B cell (primary cell): ENCODE measurements at regions not wholly inside any gene's neighbourhood (a gene's known extent, or its start where the extent isn't known, plus 50 kb on each side); places are given as distances from the start of the nearest gene placed in this dataset.
"Not testable (repeated sequence)": the region's sequence is repeated elsewhere in the genome, so short reads cannot be mapped to it uniquely, and the experiment has no call there.

Source experiments
- ATAC-seq: fragments of 200-7000 bp; cut with Tn5 transposase; one replicate; pipeline ENCODE4 v1.10.0; 2021; ENCODE audit warnings: low read depth, mild to moderate bottlenecking, moderate number of reproducible peaks, moderate library complexity
- CTCF ChIA-PET: fragments of 350-600 bp; sonication (Branson Sonifier 250); formaldehyde crosslinking; loops from one replicate; lab custom pipeline; 2021; ENCODE audit warnings: antibody characterized with exemption, inconsistent platforms; lab: Charles Lee
- POLR2A ChIA-PET: fragments of 350-600 bp; sonication (Branson Sonifier 250); formaldehyde crosslinking; loops from one replicate; lab custom pipeline; 2021; ENCODE audit warnings: antibody characterized with exemption; lab: Charles Lee
- DNase-seq: peaks from one replicate; pipeline ENCODE4 v3.0.0; 2013
- H2AFZ ChIP-seq: 2 replicates; pipeline ENCODE4 v1.6.1; 2012; ENCODE audit warnings: mild to moderate bottlenecking, low read depth, low read length; ENCODE audit not compliant: insufficient read depth, poor library complexity, severe bottlenecking
- H3K27ac ChIP-seq, 2 donors: 1 replicate in 1 of 2; 2 replicates in 1 of 2; pipeline ENCODE4 v1.5.1; 2012 to 2013; ENCODE audit warnings: low read length in 2 of 2, mild to moderate bottlenecking in 2 of 2, moderate library complexity in 1 of 2
- H3K27me3 ChIP-seq, 4 experiments: fragments of 200-600 bp in 1 of 4; sonication (generic) in 1 of 4; replicated peaks in 1 of 4; 1 replicate in 2 of 4; 2 replicates in 2 of 4; pipeline versions ENCODE4 v1.6.1 to v1.7.0; 2013 to 2016; ENCODE audit warnings: low read length in 3 of 4, mild to moderate bottlenecking in 2 of 4, mixed read lengths in 1 of 4, moderate library complexity in 1 of 4; ENCODE audit not compliant: insufficient read depth in 4 of 4, control insufficient read depth in 3 of 4; ENCODE audit errors: control extremely low read depth in 1 of 4
- H3K36me3 ChIP-seq, 2 experiments: replicated peaks in 1 of 2; 1 replicate in 1 of 2; 2 replicates in 1 of 2; pipeline versions ENCODE4 v1.6.1 to v1.7.1; 2013; ENCODE audit warnings: low read length in 1 of 2; ENCODE audit not compliant: insufficient read depth in 2 of 2, control insufficient read depth in 1 of 2; ENCODE audit errors: control extremely low read depth in 1 of 2, extremely low read depth in 1 of 2
- H3K4me1 ChIP-seq, 2 donors: fragments of 200-600 bp in 1 of 2; sonication (generic) in 1 of 2; 1 replicate in 1 of 2; 2 replicates in 1 of 2; pipeline versions ENCODE4 v1.5.1 to v1.6.1; 2013 to 2017; ENCODE audit warnings: low read length in 2 of 2; ENCODE audit not compliant: control insufficient read depth in 2 of 2, insufficient read depth in 2 of 2
- H3K4me2 ChIP-seq: replicated peaks from 2 replicates; pipeline ENCODE3; 2012; ENCODE audit warnings: mild to moderate bottlenecking, low read depth, low read length; ENCODE audit not compliant: poor library complexity, severe bottlenecking
- H3K4me3 ChIP-seq, 5 experiments: fragments of 200-600 bp in 1 of 5; sonication (generic) in 1 of 5; 1 replicate in 3 of 5; 2 replicates in 2 of 5; pipeline versions ENCODE4 v1.5.1 to v1.7.0; 2011 to 2016; ENCODE audit warnings: low read length in 4 of 5, mild to moderate bottlenecking in 4 of 5, low read depth in 2 of 5, control low read depth in 1 of 5, moderate library complexity in 1 of 5; ENCODE audit not compliant: insufficient read depth in 1 of 5; ENCODE audit errors: control extremely low read depth in 1 of 5, extremely low read depth in 1 of 5
- H3K79me2 ChIP-seq: fragments of 200-600 bp; sonication (generic); one replicate; pipeline ENCODE4 v1.6.0; 2016; ENCODE audit warnings: low read length; ENCODE audit not compliant: control insufficient read depth, insufficient read depth
- H3K9ac ChIP-seq: fragments of 200-600 bp; sonication (generic); 2 replicates; pipeline ENCODE4 v1.6.1; 2017; ENCODE audit warnings: mild to moderate bottlenecking, low read length, moderate library complexity
- H3K9me3 ChIP-seq, 3 donors: one replicate each; pipeline versions ENCODE4 v1.6.1 to v1.7.1; 2013; ENCODE audit warnings: low read length in 2 of 3; ENCODE audit not compliant: control insufficient read depth in 2 of 3, insufficient read depth in 1 of 3; ENCODE audit errors: control extremely low read depth in 1 of 3
- H4K20me1 ChIP-seq: 2 replicates; pipeline ENCODE4 v1.6.0; 2012; ENCODE audit warnings: mild to moderate bottlenecking, low read length; ENCODE audit not compliant: insufficient read depth, control insufficient read depth, poor library complexity, severe bottlenecking
- H3K27ac Mint-ChIP-seq: one replicate; pipeline ENCODE4 v1.8.0; 2021; ENCODE audit warnings: mixed read lengths
- H3K27me3 Mint-ChIP-seq: one replicate; pipeline ENCODE4 v1.8.0; 2021; ENCODE audit warnings: mixed read lengths
- H3K4me1 Mint-ChIP-seq: one replicate; pipeline ENCODE4 v1.8.0; 2021; ENCODE audit warnings: mixed read lengths
- H3K4me3 Mint-ChIP-seq: one replicate; pipeline ENCODE4 v1.8.0; 2021; ENCODE audit warnings: mixed read lengths
- H3K9me3 Mint-ChIP-seq: one replicate; pipeline ENCODE4 v1.8.0; 2022; ENCODE audit warnings: mixed read lengths; ENCODE audit not compliant: insufficient read depth
- CTCF ChIP-seq: fragments of 200-600 bp; IDR thresholded peaks from one replicate; pipeline ENCODE4 v1.8.0; 2022; ENCODE audit warnings: antibody characterized with exemption, mild to moderate bottlenecking
- EZH2 ChIP-seq: IDR thresholded peaks from 2 replicates; pipeline ENCODE4 v1.6.1; 2012; ENCODE audit warnings: borderline replicate concordance, low read depth, mild to moderate bottlenecking, moderate library complexity, low read length; ENCODE audit not compliant: insufficient read depth, poor library complexity, severe bottlenecking
- WGBS: methylation state at CpG from one replicate; pipeline ENCODE4 v1.1.5; 2013; ENCODE audit warnings: missing lambda C conversion rate; ENCODE audit not compliant: insufficient coverage; 5-methylcytosine and 5-hydroxymethylcytosine counted together
- intact Hi-C: fragments of 100-400 bp; cut with micrococcal nuclease; formaldehyde crosslinking; loops from one replicate; pipeline ENCODE4 v1.10.0; 2022

- intact Hi-C loops: no loop called here
- Mint-ChIP-seq H3K4me3 (no peak overlapping the region), H3K4me1 (peaks cover 78% of the 10 kb centered on the region), H3K9me3 (no peaks in the 10 kb centered on the region), H3K27me3 (no peaks in the 10 kb centered on the region), H3K27ac (peak overlapping the region; percentile 68)
- no peaks in the 10 kb centered on the region for H4K20me1 ChIP-seq
- ATAC-seq: no peak
- no peak overlapping the region for H3K9ac ChIP-seq
- H3K27me3 ChIP-seq: no peaks in the 10 kb centered on the region
- no peaks in the 10 kb centered on the region for H3K36me3 ChIP-seq
- TF ChIP-seq EZH2 (no peak), CTCF (no peak)
- H3K27ac ChIP-seq: no peak overlapping the region
- WGBS: 73% methylated on average over 4 of the region's 6 CpGs
- ChIA-PET POLR2A (no interaction called here), CTCF (interaction anchor here (1.1 kb wide), 1 partner anchor 285 kb away, joined by 3 read pairs; no protein-coding TSS in a partner anchor)
- no peak for DNase-seq
- H3K79me2 ChIP-seq: no peaks in the 10 kb centered on the region
- H3K4me2 ChIP-seq: no peak overlapping the region
- H3K4me3 ChIP-seq: no peak overlapping the region
- no peak overlapping the region for H2AFZ ChIP-seq
- H3K4me1 ChIP-seq: peaks cover 59 to 76% of the 10 kb centered on the region in 2 donors
- H3K9me3 ChIP-seq: no peaks in the 10 kb centered on the region
Observed at GRCh38 chr2:136282251-136282650, 164.3 kb upstream of the CXCR4 start.

- TF ChIP-seq CTCF: no peak
- TF ChIP-seq EZH2: no peak
- Histone ChIP-seq H3K4me3 (no peak overlapping the region), H3K4me2 (peak overlapping the region; percentile 36), H3K27ac (no peak overlapping the region), H3K4me1 (peaks cover 59 to 75% of the 10 kb centered on the region in 2 donors), H3K9ac (no peak overlapping the region), H4K20me1 (no peaks in the 10 kb centered on the region), H3K27me3 (no peaks in the 10 kb centered on the region), H3K9me3 (no peaks in the 10 kb centered on the region), H3K79me2 (no peaks in the 10 kb centered on the region), H2AFZ (peak overlapping the region; percentile 60), H3K36me3 (no peaks in the 10 kb centered on the region)
- ATAC-seq: peak; percentile 50
- CTCF ChIA-PET: interaction anchor here (0.6 to 1.3 kb wide), 4 partner anchors 14 to 368 kb away, joined by 3 to 8 read pairs (median 3); no protein-coding TSS in a partner anchor
- 82% methylated on average over 15 of the region's 17 CpGs for WGBS
- intact Hi-C loops: no loop called here
- peaks cover 76% of the 10 kb centered on the region for H3K4me1 Mint-ChIP-seq
- H3K27me3 Mint-ChIP-seq: no peaks in the 10 kb centered on the region
- H3K9me3 Mint-ChIP-seq: no peaks in the 10 kb centered on the region
- peak overlapping the region; percentile 68 for H3K27ac Mint-ChIP-seq
- DNase-seq: peak; percentile 64
- POLR2A ChIA-PET: interaction anchor here (1.0 to 1.4 kb wide), 2 partner anchors 24 to 26 kb away, joined by 3 to 4 read pairs; no protein-coding TSS in a partner anchor
- H3K4me3 Mint-ChIP-seq: peak overlapping the region; percentile 15
Observed at GRCh38 chr2:136281281-136282114, 163.5 kb upstream of the CXCR4 start.

GRCh38 chr2:136266346-136266745 lies 148.4 kb upstream of the CXCR4 start:
- H3K27me3 ChIP-seq, POLR2A ChIA-PET, H2AFZ ChIP-seq, H3K4me2 ChIP-seq, H3K27ac ChIP-seq, H3K9me3 ChIP-seq, H3K4me3 ChIP-seq, H3K4me1 ChIP-seq, intact Hi-C loops, H3K27me3 Mint-ChIP-seq, H4K20me1 ChIP-seq, ATAC-seq, H3K9ac ChIP-seq, H3K4me1 Mint-ChIP-seq, DNase-seq, H3K9me3 Mint-ChIP-seq, H3K36me3 ChIP-seq, H3K27ac Mint-ChIP-seq, H3K79me2 ChIP-seq, H3K4me3 Mint-ChIP-seq: not testable (repeated sequence)
- WGBS: 89% methylated on average over 3 of the region's 4 CpGs
- CTCF ChIA-PET: interaction anchor here (1.3 kb wide), 1 partner anchor 12 kb away, joined by 3 read pairs; no protein-coding TSS in a partner anchor
